Epithelial cell of proximal tubule (primary cell): ENCODE measurements at regions not wholly inside any gene's neighbourhood (a gene's known extent, or its start where the extent isn't known, plus 50 kb on each side); places are given as distances from the start of the nearest gene placed in this dataset.

Experiments
- DNase-seq: peaks from one replicate; pipeline ENCODE4 v3.0.0-alpha.2; 2011; ENCODE audit warnings: low read depth
- H3K4me3 ChIP-seq: 2 replicates; pipeline ENCODE4 v1.5.1; 2011; ENCODE audit warnings: low read depth, mild to moderate bottlenecking, low read length
- CTCF ChIP-seq: conservative IDR thresholded peaks from 2 replicates; pipeline ENCODE4 v1.5.1; 2012; ENCODE audit warnings: low read depth, mild to moderate bottlenecking, low read length

GRCh38 chr12:94815450-94815849 lies 165.1 kb upstream of the TMCC3 start:
- H3K4me3 ChIP-seq = no peak overlapping the region
- DNase-seq = no peak
- no peak for TF ChIP-seq CTCF

GRCh38 chr12:94813314-94813713 lies 163.0 kb upstream of the TMCC3 start:
- no peak for TF ChIP-seq CTCF
- DNase-seq = no peak
- H3K4me3 ChIP-seq = no peak overlapping the region

- TF ChIP-seq CTCF = no peak
- no peak for DNase-seq
- no peak overlapping the region for H3K4me3 ChIP-seq
These were observed 162.0 kb upstream of the TMCC3 start for GRCh38 chr12:94812345-94812744.

GRCh38 chr12:94811611-94812010 lies 161.3 kb upstream of the TMCC3 start:
- no peak for TF ChIP-seq CTCF
- DNase-seq = no peak
- no peak overlapping the region for H3K4me3 ChIP-seq

GRCh38 chr12:94807951-94808350 lies 157.6 kb upstream of the TMCC3 start:
- no peak for DNase-seq
- no peak overlapping the region for H3K4me3 ChIP-seq
- no peak for TF ChIP-seq CTCF

- no peak for DNase-seq
- H3K4me3 ChIP-seq = no peak overlapping the region
- no peak for TF ChIP-seq CTCF
These were observed 156.3 kb upstream of the TMCC3 start for GRCh38 chr12:94806617-94807016.

GRCh38 chr12:94805749-94806529 lies 155.6 kb upstream of the TMCC3 start:
- no peak overlapping the region for H3K4me3 ChIP-seq
- DNase-seq = peak; percentile 92
- no peak for TF ChIP-seq CTCF
